Muscle of back (tissue), 3 donors: ENCODE measurements at regions not wholly inside any gene's neighbourhood (a gene's known extent, or its start where the extent isn't known, plus 50 kb on each side); places are given as distances from the start of the nearest gene placed in this dataset.
A peak's percentile ranks its signal among the peaks of the same experiment; 100 is the strongest.
"Not testable (repeated sequence)": the region's sequence is repeated elsewhere in the genome, so short reads cannot be mapped to it uniquely, and the experiment has no call there.

Experiments
- DNase-seq, 3 donors: peaks; one replicate each; pipeline versions ENCODE4 v3.0.0 to v3.0.0-alpha.2; 2013

DNA sequence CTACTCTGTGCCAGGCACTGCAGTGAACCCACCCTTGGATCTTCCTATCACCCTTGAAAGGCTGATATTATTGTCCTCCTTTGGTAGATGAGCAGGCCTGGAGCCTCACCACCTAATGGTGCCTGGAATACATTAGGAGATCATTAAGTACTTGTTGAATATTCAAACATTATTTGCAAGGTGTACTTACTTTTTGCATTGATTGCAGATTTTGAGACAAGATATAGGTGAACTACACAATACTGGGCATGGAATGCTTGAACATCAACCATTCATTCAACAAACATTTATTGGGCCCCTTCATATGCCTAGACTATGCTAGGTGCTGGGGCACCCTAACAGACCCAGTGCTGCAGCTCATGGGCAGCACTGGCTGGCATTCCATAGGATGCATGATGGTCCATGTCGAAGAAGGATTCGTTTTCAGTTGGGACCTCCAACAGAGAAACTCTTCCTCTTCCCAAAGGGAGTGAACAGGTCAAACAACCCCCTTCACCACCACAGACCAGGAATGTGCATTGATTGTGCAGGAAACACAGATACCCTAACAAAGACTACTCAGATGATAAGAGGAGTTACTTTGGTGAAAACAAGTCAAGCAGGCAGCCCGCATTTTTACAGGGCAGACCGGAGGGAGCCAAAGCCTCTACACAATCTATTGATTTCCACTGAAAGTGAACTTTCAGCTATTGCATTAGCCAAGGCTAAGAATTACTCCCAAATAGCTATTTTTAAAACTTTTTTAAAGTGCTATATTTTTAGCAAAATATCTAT, 149.6 kb upstream of the SH3BP4 start:
- DNase-seq, result no peak

- DNase-seq, result peak in 1 of 3 donors; percentile 36
Measured at GRCh38 chr2:234797566-234798250, 154.1 kb upstream of the SH3BP4 start.

DNA sequence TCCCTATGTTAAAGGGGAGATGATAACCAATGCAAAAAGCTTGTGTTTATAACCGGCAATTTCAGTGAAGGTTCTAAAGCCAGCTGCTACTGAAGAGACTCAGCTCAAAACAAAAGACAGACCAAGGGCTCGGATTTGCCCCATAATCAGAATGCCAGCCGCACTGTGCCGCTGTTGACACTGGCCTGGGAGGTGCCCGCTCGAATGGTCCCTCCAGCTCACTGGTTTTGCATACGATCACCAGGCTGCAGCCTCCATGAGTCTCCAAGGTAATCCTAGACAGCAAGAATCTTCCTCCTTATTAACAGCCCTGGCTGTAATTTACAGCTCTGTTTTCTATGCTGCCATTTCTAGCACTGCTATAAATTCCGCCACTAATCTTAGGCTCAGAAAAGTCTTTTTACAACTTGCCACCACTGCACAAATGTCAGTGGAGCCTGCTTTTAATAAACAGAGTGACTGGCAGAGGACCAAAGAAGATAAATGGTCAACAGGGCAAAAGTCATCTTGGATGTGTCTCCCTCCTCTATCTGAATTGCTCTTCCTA, 155.7 kb upstream of the SH3BP4 start:
- no peak for DNase-seq

DNA sequence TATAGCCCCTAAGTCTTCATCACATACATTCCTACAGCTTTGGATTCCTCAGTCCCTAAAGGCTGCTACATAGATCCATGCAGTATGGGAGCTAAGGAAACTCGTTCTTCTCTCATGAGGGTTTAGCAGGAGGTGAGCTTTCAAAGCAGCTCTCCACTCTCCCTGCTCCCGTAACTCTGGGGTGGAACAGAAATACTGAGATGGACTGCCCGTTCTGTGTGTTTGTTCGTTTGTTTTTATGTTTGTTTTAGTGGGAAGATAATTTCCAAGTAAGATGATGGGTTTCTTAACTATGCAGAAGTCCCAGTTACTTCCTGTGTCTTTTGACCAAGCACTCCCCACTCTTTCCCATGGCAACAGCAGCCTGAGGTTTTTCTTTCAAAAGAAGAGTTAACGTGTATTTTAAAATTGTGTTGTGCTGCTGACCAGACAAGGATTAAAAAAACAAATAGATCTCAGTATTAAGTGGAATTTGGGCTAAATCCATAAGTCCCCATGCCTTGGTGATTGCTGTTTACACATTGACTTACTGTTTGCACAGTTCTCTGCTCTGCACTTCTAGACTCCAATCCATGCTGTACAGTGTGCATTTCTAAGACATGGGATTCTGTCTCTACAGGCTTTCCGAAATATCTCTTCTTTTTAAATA, 156.4 kb upstream of the SH3BP4 start:
- no peak for DNase-seq

- DNase-seq, result no peak
Measured at GRCh38 chr2:234794866-234795265, 157.0 kb upstream of the SH3BP4 start.

GRCh38 chr2:234793212-234793785, 158.5 kb upstream of the SH3BP4 start:
- DNase-seq, result no peak

DNA sequence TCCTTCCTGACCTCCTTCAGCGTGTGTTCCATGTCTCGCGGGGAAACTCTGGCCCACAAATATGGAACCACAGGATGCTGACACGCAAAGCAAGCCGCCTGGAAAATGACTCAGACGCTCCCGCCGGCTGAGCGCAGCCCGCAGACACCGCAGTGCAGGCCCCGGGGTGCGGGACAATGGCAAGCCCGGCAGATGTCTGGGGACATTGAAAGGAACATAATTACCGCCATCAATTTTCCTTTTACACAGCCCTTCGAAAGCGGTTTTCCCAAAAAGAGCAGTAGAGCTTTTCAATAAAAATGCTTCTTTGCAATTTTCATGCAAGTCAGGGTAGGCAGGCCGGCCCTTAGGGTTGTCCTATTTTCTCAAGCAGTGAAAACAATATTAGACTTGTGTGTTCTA, 159.2 kb upstream of the SH3BP4 start:
- peak; percentile 19 to 50 (median 33) for DNase-seq

DNA sequence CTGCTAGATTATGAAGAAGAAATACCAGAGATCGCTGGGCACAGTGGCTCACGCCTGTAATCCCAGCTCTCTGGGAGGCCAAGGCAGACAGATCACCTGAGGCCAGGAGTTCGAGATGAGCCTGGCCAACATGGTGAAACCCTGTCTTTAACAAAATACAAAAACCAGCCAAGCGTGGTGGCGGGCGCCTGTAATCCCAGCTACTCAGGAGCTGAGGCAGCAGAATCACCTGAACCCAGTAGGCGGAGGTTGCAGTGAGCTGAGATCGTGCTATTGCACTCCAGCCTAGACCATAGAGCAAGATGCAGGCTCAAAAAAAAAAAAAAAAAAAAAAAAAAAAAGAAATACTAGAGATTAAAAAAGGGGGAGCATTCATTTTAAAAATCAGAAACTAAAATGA, 159.7 kb upstream of the SH3BP4 start:
- not testable (repeated sequence) for DNase-seq

GRCh38 chr2:234790380-234790779, 161.4 kb upstream of the SH3BP4 start:
- no peak for DNase-seq

- no peak for DNase-seq
Measured at GRCh38 chr2:234789556-234790325, 162.1 kb upstream of the SH3BP4 start.

GRCh38 chr2:234788841-234789240, 163.0 kb upstream of the SH3BP4 start:
- DNase-seq, result no peak

GRCh38 chr2:234788381-234788780, 163.4 kb upstream of the SH3BP4 start:
- DNase-seq, result no peak

DNA sequence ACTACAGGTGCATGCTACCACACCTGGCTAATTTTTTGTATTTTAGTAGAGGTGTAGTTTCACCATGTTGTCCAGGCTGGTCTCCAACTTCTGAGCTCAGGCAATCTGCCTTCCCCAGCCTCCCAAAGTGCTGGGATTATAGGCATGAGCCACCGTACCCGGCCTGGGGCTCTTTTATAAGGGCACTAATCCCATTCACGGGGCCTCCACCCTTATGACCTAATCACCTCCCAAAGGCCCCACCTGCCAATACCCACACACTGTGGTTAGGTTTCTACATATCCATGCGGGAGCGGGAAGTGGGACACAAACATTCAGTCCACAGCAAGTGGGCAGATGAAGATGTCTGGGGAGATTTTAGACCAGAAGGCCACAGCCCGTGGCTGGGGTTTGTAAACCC, 164.7 kb upstream of the SH3BP4 start:
- DNase-seq, result no peak

DNA sequence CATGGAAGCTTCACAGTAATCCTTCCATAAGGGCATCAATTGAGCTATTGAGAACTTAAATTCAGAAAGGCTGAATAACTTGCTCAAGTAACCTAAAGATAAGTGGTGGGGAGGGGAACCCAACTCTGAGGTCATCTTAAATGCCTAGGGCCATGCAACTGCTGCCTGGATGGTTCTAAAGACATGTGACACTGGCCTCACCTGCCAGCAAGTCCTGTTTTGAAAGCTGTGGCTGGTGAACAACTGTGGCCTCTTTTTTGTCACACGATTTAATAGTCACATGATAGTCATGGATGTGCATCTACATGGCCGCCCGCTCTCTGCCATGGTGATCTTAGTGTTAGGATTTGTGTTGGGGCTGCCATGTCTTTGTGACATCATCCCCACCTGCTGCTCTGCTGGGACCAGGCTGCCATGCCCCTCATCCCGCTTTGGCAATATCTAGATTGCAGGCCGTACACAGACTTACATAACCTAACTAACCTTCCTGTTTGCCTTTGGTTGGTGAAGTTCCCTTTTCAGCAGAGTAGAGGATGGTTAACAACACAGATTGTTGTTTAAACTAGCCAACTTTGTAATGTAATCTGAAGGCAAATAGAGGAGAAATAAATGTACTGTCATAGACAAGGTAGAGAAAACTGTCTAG, 177.9 kb upstream of the SH3BP4 start:
- no peak for DNase-seq

GRCh38 chr2:234773129-234773528, 178.7 kb upstream of the SH3BP4 start:
- peak in 1 of 3 donors; percentile 38 for DNase-seq

- peak in 2 of 3 donors; percentile 16 to 67 for DNase-seq
Measured at GRCh38 chr2:234772733-234773060, 179.1 kb upstream of the SH3BP4 start.

- peak in 2 of 3 donors; percentile 59 to 81 for DNase-seq
Measured at GRCh38 chr2:234771980-234772732, 179.7 kb upstream of the SH3BP4 start.

DNA sequence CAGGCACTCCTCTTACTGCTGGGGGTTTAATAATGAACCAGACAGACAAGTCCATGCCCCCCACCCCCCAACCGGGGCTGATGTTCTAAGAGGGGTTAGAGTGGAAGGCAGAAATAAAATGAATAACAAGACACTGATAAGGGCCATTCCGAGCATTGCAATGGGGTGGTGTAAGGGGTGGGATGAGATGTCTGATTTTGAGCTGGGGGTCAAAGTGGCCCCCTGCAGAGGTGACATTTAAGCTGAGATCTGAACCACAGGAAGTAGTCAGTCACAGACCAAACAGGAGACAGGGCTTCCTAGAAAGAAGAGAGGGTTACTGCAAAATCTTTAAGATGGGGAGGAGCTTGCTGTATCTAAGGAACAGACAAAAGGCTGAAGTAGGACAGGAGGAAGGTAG, 180.6 kb upstream of the SH3BP4 start:
- no peak for DNase-seq

- DNase-seq, result no peak
Measured at GRCh38 chr2:234770715-234771141, 181.1 kb upstream of the SH3BP4 start.

DNA sequence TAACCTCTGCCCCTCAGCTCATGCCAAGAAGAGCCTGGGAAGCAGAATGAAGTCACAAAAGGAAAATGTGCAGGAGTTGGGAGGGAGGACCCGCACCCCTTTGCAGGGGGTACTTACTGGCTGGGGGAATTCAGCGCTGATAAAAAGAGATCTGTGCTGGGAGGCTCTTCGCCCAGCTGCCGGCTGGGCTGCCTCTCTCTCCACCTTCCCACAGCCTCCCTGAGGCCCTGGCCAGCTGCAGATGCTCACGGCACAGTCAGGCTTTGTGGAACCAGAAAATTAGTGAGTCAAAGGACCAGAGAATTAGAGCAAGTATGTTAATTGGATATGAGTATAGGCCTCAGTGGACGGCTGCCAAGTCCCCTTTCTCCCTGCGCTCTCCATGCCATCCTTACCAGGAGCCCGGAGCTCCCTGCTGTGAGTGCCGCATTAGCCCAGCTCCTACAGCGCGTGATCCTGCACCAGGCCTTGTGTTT, 181.7 kb upstream of the SH3BP4 start:
- DNase-seq, result peak in 2 of 3 donors; percentile 13 to 57
